HG03025 (cell line): ENCODE measurements at regions not wholly inside any gene's neighbourhood (a gene's known extent, or its start where the extent isn't known, plus 50 kb on each side); places are given as distances from the start of the nearest gene placed in this dataset.
"Not testable (repeated sequence)": the region's sequence is repeated elsewhere in the genome, so short reads cannot be mapped to it uniquely, and the experiment has no call there.

Source experiments
- ATAC-seq: cut with Tn5 transposase; IDR thresholded peaks from one replicate; pipeline ENCODE4 v1.9.1; 2021; ENCODE audit warnings: mild to moderate bottlenecking, moderate library complexity; ENCODE audit not compliant: unreplicated experiment, low FRiP score

DNA sequence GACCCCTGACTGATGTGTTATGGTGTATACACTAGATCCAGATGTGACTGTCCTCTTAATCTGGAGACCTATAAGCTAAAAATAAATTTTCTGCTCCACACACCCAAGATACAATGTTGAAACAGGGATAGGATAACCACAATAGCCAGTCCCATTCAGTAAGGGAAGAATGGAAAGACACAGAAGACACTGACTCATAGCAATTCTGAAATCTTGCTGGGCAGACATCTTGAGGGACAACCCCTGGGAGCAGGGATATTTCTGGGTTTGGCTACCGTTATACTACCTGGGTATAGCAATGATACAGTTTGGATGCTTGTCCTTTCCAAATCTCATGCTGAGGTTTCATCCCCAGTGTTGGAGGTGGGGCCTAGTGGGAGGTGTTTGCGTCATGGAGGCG lies 93.9 kb downstream of the BUD13 start:
- no peak for ATAC-seq

DNA sequence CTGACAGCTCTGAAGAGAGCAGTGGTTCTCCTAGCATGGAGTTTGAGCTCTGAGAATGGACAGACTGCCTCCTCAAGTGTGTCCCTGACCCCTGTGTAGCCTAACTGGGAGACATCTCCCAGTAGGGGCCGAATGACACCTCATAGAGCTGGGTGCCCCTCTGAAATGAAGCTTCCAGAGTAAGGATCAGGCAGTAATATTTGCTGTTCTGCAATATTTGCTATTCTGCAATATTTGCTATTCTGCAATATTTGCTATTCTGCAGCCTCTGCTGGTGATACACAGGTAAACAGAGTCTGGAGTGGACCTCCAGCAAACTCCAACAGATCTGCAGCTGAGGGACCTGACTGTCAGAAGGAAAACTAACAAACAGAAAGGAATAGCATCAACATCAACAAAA lies 105.5 kb downstream of the BUD13 start:
- ATAC-seq, result not testable (repeated sequence)

DNA sequence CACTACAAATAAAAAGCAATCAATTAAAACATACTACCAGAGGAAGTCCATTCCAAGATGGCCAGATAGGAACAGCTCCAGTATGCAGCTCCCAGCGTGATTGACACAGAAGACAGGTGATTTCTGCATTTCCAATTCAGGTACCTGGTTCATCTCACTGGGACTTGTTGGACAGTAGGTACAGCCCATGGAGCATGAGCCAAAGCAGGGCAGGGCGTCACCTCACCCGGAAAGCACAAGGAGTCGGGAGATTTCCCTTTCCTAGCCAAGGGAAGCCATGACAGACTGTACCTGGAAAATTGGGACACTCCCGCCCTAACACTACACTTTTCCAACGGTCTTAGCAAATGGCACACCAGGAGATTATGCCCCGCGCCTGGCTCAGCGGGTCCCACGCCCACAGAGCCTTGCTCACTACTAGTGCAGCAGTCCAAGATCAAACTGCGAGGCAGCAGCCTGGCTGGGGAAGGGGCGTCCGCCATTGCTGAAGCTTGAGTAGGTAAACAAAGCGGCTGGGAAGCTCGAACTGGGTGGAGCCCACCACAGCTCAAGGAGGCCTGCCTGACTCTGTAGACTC lies 106.0 kb downstream of the BUD13 start:
- not testable (repeated sequence) for ATAC-seq

- ATAC-seq, result no peak
Observed at GRCh38 chr11:116665523-116665922, 107.3 kb downstream of the BUD13 start.

DNA sequence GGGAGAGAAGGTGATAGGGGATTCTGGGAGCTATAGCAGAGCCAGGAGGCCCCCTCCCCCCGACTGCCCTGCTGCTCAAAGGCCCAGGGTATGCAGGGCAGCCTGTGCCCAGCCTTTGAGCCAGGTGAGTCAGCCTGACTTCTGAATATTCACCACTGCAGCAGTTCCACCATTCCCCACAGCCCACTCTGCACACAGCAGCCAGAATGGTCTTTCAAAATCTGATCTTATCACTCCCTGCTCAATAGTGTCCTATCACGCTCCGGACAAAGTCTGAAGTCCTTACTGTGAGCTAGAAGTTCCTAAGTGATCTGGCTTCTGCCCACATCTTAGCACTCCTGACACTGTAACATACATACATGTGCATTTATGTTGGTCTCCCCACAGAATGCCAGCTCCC lies 111.7 kb downstream of the BUD13 start:
- ATAC-seq, result no peak

GRCh38 chr11:116660011-116660410 lies 112.8 kb downstream of the BUD13 start:
- ATAC-seq, result no peak

DNA sequence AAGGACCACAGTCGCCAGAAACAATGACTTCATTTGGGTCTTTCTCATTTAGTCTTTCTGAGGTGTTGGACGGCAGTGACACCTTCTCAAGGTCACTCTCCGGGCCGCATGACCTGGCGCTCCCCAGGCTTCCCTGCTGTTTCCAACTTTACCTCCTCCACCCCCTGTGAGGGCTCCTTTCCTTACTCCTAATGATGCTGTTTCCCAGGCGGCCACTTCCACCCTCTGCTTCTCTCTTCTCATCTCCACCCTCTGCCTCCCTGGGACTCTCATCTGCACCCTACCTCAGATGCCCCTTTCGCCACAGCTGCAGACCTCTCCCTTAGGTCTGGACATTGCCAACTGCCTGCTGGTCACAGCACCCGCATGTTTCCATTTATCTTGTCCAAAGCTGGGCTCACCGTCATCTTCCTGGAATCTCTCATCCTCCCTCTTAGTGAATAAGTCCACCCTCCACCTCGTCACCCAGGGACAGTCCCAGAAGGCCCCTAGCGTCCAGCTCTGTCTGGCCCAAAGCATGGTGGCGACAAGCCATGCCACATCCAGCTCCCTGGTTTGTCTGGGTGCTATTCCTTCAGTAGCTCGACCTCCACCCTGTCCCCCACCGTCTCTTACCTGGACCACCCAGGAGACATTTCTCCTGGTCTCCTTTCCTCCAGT lies 113.8 kb downstream of the BUD13 start:
- ATAC-seq, result no peak

DNA sequence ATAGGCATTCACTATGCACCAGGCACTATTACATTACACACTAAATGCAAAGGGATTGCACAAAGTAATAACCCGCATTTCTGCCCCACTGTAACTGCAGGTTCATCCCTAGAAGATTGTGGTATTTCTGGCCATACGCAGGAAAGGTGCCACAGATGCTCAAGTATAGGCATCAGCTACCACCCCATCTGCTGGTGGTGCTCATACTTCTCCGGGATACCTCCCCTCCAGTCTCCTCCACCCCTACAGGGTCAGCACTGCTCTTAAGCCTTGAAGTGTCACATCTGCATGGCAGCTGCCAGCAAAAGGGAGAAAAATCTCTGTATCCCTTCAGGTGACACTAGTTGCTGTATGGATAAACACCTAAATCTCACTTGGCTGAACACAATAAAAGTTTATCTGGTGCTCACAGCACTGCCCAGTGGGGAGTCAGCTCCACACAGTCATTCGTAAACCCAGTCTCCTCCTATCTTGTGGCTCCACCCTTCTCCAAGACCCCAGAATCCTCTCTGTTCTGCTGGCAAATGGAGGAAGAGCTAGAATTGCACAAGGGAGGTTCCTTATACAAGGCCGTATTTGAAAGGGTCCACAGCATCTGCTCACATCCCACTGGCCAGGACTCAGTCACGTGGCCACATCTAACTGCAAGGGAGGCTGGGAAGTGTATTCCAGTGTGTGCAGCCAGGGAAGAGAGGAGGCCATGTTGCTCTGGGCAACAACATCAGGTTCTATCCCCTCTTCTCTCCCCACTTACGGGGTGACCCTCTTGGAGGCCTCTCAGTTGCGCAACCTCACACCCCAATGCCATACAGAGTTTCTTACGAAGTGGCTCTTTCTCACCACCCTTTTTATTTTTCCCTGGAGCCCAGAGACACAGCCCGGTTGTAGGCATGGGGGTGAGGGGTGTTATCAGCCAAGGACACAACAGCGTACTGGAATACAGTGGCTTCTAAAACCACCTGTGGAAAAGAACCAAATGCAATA lies 114.7 kb downstream of the BUD13 start:
- no peak for ATAC-seq

DNA sequence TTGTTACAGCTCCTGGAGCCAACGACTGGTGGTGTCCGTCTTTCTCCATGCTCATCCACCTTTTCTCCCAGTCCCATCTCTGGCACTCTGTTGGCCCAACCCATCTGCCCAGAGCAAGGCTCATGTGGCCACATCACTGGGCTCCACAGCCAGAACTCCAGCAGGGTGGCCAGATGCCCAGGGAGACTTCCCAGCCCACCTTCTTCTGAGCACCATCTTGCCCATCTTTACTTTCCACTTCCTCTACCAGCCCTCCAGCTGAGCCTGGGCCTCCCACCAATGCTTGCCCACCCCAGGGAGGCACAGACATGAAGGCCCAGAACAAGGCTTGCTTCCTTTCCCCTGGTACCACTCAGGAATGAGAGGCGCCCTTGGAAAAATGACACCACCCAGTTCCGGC lies 116.8 kb downstream of the BUD13 start:
- ATAC-seq, result no peak

DNA sequence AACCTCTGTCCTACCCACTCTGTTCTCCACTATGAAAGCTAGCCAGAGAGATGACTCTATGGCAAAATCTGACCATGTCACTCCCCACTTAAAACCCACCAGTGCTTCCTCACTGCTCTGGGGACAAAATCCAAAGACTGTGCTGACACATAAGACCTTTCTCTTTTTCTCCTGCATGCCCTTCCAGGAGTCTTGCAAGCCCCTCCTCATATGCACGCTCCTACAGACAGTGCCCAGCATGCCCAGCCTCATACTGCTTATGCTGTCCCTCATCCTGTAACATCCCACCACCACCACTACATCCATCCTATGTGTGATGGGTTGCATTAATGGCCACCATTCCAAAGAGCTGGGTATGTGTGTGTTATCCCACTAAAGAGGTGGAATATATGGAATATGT lies 118.3 kb downstream of the BUD13 start:
- no peak for ATAC-seq

GRCh38 chr11:116653206-116653605 lies 119.6 kb downstream of the BUD13 start:
- ATAC-seq, result no peak

- no peak for ATAC-seq
Observed at GRCh38 chr11:116651737-116652237, 121.0 kb downstream of the BUD13 start.

DNA sequence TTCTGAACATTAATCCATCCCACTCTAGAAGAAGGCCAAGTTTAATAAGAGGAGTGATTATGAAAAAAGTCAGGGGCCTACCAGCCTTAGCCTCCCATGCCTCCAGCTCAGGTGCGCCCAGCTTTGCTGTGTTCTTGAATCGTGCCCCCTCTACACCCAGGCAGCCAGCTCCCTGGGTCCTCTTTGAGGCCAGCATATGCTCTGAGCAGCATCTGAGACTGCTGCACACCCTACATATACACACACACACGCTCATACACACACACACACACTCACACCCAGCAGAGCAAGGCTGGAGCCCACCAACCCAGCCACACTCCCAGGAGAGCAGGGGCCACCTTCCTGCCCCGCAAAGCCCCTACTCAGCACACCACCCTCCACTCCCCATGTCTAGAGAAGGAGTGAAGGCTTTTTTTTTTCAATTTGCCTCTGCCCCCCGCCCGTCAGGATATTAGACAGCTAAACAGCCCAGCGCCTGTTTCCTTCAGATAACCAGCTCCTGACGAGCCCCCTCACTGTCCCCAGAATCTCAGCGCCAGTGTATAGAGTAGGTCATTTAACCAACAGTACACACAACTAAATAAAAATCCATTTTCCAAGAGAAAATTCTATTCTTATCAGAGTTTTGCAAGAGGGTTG lies 121.6 kb downstream of the BUD13 start:
- no peak for ATAC-seq

DNA sequence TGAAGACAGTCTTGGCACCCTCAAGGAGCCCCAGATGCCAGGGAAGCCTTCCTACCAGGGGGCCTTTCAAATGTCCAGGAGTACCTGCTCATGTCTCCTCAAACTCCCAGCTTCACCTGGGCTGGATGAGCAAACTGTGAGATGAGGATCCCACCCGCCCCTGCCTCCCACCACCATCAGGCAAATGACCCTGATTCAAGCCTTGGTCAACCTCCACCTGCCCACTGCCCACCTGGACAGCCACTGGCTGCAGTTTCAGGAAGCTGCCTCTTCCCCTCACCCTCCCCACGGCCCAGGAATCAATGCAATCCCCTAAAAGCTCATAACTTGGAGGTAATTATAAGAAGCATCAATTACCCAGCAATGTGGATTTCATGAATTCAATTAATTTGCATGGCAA lies 122.7 kb downstream of the BUD13 start:
- ATAC-seq, result no peak

GRCh38 chr11:116649268-116649667 lies 123.5 kb downstream of the BUD13 start:
- no peak for ATAC-seq

DNA sequence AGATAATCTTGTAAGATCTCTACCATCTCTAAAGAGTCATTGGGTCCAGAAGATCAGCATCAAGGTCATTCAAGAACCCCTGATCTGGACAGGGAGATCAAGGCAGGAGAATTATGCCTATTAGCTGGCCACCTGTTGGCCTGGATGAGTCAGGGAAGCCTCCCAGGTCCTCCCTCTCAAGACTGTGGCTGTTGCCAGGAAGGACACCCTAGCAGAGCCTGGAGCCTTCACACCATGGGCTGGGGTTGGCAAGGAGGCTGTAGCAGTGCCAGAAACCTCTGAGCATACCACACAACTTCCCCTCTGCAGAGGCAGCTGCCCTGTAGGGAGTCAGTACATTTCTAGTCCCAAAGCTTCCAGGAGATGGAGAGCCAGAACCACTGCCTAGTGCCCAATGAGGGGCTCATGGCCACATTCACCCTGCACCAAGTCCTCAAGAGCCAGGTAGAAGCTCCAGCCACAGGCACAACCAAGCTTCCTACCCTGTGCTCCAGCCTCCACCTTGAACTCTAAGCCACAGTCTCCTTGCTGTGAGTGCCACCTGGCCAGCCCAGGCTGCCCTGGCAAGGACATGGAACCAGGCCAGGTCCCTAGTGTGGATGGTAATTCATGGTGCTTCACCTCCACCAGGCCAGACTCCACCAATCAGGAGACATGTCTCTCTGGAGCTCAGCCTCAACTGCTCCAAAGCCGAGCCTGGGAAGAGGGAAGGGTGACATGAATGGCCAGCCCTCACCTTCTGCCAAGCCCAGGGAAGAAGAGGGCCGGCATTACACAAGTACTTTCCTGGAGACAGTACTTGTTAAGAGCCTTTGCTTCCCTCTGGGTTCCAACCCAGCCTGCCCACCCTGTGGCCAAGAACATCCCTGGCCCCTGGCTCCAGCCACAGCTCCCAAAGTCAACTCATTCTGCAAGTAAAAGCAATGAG lies 124.3 kb downstream of the BUD13 start:
- ATAC-seq, result no peak

DNA sequence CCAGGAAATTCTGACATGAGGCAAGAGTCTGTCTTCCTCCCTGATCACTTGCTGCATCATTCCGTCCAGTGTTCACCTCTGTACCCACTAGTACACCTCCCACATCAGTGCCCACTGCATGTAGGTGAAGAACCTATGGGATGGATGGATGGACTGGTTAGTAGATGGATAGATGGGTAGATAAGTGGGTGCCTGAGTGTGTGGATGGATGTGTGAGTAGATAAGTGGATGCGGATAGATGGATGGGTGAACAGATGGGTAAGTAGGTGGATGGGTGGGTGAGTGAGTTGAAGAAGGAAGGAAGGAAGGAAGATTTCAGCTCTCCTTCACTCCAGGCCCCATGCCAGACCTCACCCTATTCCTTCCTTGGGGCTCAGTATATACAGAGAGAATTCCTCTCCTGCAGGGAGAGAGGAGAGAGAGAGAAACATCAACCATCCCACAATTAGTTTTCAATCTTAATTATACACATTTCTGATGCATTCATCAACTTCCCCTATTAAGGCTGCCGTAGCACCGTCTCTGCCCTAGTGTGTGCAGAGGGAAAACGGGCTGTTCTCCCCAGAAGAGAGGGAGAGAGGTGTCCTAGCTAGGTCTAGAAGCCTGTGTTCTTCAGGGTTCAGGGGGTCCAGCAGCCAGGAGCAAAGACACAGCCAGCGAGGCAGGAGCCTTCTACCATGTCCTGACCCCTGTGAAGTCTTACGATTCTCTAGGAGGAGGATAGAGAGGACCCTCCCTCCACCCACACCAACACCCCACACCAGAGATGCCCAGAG lies 125.3 kb downstream of the BUD13 start:
- ATAC-seq, result no peak

- ATAC-seq, result no peak
Observed at GRCh38 chr11:116646191-116646590, 126.6 kb downstream of the BUD13 start.

- no peak for ATAC-seq
Observed at GRCh38 chr11:116644941-116645305, 127.9 kb downstream of the BUD13 start.
